DMS79 (cell line): ENCODE measurements at regions not wholly inside any gene's neighbourhood (a gene's known extent, or its start where the extent isn't known, plus 50 kb on each side); places are given as distances from the start of the nearest gene placed in this dataset.
"Not testable (repeated sequence)": the region's sequence is repeated elsewhere in the genome, so short reads cannot be mapped to it uniquely, and the experiment has no call there.

Source experiments
- DNase-seq: peaks from one replicate; lab custom pipeline; 2025; lab: John Stamatoyannopoulos, UW

DNA sequence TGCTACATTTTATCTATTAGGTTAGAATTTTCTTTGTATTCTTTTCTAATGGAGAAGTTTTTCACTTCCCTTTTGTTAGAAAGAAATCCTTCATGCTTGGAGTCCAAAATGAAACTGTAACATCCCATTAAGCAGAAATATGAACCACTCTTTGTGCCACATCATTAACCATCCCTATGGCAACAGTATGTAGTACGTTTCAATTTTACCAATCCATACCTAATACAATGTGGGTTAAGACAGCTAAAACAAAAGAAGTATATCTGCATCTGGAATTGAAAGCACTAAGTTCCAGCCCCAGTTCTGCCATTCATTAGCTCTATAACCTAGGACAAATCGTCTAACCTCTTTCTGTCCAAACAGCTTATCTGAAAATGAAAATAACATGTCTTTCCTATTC lies 409.2 kb upstream of the SPHKAP start:
- peak; percentile 46 for DNase-seq

DNA sequence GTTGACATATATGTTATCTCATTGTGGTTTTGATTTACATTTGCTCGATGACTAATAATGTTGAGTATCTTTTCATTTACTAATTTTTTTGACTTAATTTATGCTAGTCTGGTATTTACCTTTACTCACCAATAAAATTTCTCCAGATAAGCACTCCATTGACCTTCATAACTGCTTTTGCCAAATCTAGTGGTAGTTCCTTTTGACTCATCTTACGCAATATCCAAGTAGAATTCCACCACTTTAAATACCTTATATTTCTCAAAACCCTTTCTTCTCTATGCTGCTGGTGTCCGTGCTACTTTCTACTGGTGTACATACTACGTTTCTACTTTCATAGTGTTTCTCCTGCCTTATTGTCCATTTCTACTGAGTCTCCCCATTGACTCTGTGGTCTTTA lies 407.6 kb upstream of the SPHKAP start:
- no peak for DNase-seq

DNA sequence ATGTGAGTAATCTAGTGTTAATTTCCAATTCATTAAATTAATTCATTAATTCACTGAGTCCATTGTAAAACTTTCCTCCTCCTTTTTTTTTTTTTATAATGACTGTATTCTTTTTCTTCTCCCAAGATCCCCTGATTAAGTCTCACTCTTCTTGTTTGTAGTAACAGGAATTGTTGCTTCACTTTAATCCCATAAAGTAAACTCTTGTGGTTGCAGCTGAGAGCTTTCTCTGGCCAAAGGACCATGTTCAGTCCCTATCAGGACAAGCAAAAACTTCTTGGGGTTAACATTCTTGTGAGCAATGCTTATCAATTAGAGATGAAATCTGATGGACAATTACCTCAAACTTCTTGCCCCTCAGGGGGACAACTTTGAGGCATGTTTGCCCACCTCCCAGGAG lies 400.2 kb upstream of the SPHKAP start:
- no peak for DNase-seq

DNA sequence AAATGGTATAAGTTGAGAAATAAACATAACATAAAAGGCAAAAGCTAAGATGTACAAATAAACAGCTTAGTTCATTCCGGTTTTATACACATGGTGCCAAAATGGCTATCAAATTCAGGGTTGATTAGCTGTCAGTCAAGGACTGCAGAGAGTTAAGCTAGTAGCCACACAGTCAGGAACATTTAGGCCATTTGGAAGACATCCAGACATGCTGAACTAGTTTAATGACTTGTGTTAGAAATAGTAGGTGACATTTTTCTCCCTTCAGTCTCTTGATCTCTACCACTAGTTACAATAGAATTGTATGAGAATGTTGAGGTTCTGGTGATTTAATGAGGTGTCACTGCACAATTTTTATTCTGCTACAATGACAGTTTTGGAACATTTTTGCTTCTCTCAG lies 394.4 kb upstream of the SPHKAP start:
- no peak for DNase-seq

DNA sequence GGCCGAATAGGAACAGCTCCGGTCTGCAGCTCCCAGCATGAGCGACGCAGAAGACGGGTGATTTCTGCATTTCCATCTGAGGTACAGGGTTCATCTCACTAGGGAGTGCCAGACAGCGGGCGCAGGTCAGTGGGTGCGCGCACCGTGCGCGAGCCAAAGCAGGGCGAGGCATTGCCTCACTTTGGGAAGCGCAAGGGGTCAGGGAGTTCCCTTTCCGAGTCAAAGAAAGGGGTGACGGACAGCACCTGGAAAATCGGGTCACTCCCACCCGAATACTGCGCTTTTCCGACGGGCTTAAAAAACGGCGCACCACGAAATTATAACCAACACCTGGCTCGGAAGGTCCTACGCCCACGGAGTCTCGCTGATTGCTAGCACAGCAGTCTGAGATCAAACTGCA lies 386.8 kb upstream of the SPHKAP start:
- not testable (repeated sequence) for DNase-seq

DNA sequence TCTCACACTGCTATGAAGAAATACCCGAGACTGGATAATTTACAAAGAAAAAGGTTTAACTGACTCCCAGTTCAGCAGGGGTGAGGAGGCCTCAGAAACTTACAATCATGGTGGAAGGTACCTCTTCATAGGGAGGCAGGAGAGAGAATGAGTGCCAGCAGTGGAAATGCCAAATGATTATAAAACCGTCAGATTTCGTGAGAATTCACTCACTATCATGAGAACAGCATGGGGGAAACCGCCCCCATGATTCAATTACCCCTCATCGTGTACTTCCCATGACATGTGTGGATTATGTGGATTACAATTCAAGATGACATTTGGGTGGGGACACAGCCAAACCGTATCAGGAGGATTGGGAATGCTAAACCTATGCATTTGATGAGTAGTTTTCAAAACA lies 380.3 kb upstream of the SPHKAP start:
- no peak for DNase-seq

DNA sequence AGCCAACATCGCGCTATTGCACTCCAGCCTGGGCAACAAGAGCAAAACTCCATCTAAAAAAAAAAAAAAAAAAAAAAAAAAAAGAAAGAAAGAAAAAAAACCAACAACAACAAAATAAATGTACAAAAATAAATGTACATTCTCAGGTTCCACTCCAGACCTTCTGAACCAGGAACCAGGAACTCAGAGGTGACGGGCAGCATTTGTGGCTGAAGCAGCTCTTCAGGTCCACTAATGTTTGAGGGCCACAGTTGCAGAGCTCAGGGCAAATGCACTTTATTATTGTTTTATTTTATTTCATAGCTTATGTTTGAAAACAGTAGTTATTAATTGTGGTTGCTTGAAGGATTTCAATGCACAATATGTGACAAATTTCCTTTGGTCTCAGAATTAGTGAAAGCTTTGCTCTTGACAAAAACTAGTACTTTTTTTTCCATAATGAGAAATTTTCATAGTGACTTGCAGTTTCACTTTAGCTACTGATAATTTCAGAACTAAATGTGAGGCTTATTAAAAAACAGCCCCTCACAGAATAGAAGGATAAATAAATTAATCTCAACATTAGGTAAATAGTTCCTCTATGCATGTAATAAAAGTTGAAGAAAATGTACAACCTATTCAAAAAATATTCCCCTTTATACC lies 378.4 kb upstream of the SPHKAP start:
- no peak for DNase-seq

DNA sequence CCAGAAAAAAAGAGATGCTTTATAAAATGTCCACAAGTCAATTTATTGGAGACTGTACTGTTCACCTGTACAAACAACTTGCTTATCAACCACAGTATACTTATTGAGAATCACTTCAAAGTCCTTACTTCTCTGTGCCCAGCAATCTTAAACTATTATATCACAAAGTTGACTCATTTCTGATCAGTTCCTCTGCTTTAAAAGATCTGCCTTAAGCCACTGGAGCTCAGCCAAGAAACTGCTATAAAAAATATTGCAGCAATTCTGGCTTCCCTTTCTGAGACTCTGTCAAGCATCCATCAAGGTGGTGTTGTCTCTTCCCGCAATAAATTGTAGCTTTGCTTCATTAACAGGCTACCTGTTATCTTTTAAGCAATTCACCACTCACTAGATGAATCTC lies 375.2 kb upstream of the SPHKAP start:
- DNase-seq: no peak

DNA sequence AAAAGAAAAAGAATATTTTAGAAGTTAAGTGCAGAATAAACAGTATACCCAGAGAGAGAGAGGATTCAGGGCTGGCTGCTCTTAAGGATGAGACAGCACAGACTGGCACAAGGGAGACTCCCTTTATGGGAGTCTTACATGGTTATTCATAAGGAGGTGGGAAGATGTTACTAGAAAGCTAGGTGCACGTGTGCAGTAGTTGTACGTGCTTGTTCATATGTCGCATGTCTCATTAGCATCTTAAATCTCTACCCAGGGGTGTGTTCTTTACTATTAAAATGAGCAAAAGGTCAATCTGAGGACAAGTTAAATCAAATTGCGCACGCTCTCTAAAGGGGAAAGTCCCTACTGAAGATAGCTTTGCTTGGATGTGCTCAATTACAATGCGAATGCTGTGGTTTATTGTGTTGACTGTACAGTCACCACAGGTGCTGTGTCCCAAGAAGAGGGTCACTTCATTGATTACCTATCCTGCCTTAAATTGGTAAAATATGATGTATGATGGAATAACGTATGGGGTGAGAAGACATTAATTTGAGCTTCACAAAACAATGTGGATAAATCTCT lies 368.0 kb upstream of the SPHKAP start:
- DNase-seq: no peak

DNA sequence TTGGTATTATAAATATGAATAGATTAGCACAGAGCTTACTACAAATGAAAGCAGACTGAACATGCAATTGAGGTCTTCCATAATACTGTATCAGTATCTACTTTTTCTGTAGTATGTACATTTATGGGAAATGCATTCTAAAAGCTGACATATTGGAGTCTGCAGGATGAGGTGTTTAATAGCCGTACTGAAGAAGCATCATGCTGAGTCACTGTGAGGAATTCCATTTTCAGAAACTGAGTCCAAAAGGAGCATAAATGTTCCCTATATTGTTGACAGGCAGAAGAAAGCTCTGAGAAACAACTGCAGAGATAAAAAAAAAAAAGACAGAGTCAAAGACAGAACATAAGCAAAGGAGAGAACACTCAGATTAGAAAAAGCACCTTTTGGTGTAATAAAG lies 366.7 kb upstream of the SPHKAP start:
- DNase-seq: no peak

DNA sequence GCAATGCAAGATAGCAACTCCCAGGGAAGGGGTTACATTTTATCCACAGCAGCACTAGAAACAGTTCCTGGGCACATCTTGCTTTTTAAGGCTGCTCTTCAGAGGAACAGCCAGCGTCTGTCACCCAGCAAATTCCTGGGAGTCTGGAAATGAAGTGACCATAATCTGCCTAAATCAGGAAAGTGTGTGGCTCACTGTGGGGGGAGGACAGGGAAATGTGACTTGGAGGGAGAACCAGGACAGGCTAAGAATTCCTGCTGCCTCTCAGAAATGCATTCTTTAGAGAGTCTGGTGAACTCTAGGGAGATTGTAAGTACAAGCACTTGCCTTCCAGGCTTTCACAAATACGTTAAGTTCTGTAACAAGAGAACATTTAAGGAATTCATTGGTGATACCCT lies 364.3 kb upstream of the SPHKAP start:
- DNase-seq: no peak

DNA sequence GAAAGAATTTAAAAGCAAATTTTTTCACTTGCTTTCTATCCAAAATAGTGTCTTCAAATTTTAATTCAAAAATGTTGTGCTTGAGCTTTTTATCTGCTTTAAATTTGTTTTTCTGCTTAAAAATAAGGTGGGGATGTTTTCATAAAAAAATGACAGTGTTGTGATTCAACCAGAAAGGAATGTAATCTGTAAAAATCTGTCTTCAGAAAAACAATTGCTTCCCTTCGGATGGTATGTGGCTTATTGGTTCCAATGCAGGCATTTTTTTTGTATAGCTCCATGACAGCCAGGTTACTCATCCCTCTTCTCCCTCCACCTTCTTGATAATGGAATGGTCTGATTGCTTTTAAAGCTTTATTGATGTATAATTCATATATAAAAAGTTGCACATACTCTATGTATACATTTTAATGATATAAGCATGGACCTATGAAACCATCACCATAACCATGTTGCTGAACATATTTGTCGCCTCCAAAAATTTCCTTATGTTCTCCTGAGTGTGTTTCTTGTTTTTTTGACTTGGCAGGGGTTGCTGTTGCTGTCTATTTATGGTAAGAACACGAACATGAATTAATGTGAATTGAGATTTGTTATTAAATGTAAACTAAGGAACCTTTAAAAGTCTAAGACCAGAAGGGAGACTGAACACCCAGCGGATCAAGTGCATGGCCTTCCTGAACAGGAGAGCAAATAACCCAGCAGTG lies 363.7 kb upstream of the SPHKAP start:
- no peak for DNase-seq

DNA sequence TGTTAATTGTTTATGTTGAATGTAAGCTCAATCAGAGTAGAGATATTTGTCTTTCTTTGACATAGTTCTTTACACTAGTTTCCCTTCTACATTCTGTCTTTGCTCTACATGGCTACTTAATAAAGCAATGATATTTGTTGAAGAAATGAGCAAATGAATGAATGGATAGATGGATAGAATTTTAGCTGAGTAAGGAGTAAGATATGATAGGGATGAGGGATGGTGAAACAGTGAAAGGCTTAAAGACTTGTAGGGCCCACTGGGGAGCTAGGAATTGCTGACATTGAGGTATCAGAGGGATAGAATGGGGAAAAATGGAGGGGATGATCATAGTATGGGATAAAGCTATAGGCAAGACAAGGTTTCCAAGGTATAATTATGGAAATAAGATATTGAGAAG lies 361.6 kb upstream of the SPHKAP start:
- DNase-seq: no peak

DNA sequence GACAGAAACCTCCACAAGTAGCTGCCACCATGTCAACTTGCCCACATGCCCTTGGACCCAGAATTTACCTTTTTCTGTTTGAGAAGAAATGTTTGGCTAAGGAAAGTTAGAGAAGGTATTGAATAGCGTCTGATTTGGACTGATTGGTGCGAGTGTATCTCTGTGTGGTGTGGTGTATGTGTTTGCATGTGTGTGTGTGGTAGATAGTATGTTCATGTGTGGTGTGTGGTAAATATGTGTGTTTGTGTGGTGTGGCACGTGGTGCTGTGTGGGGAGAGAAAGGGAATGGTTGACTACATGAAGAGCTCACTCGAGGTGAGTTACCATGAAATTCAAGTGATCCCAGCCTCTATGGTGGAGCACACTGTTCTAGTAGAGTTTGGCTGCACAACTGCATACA lies 360.8 kb upstream of the SPHKAP start:
- DNase-seq: no peak

DNA sequence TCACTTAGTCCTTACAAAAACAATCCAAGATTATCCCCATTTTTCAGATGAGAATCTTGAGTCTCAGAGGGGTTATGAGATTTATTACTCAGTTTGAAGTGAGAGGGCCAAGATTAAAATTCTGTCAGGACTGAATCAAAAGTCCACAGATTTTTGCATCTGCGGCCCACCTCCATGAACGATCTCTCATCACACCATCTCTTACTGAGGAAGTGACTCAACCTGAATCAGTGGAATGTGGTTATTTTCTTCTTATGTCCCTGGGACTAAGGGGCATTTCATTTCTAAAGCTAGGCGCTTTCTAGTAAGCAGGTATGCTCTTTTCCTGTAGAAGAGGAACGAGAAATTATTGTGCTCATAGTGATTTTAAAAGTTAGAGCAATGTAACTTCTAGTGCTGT lies 360.3 kb upstream of the SPHKAP start:
- no peak for DNase-seq

DNA sequence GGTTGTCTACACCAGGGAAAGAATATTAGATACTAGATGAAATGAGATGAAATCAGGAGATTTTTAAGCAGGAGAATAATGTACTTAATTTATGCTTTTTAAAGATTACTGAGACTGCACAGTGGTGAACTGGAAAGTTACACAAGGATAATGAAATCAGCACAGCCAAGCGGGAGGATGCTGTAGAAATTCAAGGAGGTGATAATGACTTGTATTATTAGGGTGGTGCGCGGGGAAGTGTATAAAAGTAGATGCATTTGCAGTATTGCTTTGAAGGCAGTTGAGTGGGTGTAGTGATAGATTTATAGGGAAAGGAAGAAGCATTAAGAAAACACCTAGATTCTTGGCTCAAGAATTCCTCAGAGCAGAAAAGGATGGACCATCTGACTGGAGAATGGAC lies 359.5 kb upstream of the SPHKAP start:
- DNase-seq: no peak

DNA sequence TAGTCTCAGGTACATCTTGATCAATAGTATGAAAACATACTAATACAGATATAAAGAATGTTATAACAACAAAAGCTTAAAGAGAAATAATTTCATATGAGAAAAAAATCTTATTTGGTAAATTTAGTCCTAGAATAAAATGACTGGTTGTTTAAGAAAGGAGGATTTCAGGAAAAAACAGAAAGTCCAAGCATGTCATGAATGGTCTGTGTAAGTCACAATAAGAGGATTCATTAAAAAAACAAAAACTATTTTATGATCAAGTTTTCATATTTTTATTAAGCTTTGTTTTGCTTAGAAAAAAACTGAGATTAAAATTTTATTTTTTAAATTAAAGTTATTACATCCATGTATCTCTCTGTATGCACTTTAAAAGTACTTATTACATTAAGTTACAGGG lies 353.9 kb upstream of the SPHKAP start:
- no peak for DNase-seq

DNA sequence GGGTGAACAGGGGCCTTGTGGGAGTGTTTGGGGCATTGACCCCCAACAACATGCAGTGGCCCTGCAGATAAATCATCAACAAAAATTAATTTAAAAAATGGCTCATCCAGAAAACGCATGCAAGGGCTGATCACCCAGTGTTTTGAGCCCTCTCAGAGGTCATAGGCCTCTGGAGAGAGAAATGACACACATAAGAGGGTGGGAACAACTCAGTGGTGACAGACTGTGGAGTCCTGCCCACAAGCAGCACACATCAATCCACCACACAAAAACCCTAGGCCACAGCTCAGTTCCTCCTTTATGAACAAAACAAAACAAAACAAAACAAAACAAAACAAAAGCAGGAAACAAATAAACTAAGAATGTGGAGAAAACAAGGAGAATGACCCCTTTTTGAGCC lies 351.7 kb upstream of the SPHKAP start:
- no peak for DNase-seq

DNA sequence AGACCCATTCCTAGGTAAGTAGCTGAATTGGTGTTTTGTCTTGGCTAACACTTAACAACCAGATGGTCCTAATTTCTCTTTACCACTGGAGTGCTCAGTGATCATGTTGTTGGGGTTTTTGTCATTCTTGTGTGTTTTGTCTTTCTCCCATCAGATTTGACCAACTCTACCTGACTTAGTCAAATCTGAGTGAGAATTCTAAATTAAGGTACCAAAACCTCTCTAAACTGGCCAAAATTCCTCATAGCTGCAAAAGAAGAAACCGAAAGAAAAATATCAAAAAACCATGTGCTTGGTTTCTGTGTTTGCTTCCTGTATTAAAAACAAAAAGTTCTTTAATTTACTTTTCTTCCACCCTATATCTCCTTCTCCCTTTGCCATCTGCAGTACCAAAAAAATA lies 350.7 kb upstream of the SPHKAP start:
- no peak for DNase-seq

DNA sequence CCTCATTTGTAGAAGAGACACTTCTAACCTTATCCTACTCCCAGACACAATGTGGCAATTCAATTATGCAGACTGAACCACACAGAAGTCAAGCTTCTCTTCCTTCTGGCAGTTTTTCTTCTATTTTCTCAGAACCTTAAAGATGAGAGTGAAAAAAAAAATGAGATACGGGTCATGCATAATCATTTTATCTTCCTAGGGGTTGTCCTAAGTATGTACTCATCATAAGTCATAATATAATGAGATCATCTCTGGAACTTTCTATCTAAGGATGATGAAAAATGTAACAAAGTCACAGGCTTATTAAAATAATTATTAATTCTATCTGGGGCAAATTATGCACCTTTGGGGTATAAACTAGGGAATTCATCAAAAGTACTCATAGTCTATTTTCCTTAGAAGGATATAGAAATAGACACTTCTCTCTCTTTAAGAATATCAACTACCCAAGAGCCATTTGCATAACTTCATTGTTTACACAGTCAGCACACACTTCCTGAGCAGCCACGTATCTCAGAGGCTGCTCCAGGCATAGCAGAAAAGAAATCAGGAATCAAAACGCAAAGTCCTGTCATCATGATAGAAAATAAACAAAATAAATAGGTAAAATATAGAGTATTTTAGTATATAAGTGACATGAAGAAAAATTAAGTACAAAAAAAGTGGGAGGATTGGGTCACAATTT lies 345.9 kb upstream of the SPHKAP start:
- DNase-seq: no peak

DNA sequence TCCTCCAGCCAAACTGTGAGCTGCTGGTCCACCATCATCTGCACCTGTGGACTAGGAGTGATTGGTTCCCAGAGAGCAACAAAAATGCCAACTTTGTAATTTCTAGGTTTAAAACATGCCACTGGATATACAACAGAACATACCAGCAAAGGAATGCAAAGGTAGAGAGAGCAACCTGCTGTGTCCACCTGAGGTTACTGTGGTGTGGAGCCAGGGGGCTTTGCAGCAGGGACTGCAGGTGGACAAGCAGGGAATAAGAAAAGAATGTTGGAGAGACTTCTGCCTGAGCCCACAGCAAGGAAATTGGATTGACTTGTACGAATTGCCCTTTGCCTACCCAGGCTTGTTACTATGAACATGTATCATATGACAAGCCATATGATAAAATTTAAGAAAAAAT lies 345.2 kb upstream of the SPHKAP start:
- DNase-seq: no peak

DNA sequence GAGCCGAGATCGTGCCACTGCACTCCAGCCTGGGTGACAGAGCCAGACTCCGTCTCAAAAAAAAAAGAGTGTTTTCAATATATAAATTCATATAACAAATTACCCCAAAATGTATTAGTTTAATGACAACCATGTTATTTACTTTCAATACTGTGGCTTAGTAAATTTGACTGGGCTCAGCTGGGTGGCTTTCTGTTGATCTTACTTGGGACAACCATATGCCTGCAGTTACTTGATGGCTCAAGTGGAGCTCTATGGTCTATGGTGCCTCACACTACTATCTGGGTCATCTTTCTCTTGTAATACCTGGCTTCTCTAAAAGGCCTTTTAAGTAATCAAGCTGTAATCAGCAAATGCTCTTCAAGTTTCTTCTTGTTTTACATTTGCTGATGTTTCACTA lies 341.5 kb upstream of the SPHKAP start:
- DNase-seq: no peak

DNA sequence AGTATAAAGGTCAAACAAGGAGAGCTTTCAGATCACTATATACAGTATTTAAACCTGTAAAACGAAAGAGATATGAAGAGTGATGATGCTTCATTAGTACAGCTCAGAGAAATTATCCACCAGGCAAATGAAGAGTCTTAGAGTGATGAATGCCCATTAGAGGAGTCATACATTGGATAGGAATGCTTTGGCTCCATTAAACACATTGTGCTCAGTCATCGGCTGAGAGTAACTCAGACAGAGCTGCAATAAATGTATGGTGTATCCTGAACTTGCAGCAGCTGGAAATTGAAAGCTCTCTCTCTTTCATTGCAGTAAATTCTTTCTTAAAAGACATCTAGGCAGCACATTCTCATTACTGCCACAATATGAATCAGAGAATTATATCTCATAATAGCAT lies 340.8 kb upstream of the SPHKAP start:
- DNase-seq: no peak
